Natural killer cell (primary cell): ENCODE measurements at regions not wholly inside any gene's neighbourhood (a gene's known extent, or its start where the extent isn't known, plus 50 kb on each side); places are given as distances from the start of the nearest gene placed in this dataset.

ENCODE experiments used
- ATAC-seq, 3 donors: fragments of 150-1000 bp in 2 of 3; fragments of 200-7000 bp in 1 of 3; cut with Tn5 transposase; 1 replicate in 1 of 3; 2 replicates in 2 of 3; pipeline ENCODE4 v1.10.0; 2021; ENCODE audit warnings: mild to moderate bottlenecking in 2 of 3, moderate library complexity in 2 of 3
- DNase-seq, 2 donors: peaks; one replicate each; pipeline versions ENCODE4 v3.0.0 to v3.0.0-alpha.2; 2013 to 2021; ENCODE audit warnings: mixed read lengths in 1 of 2
- H3K27ac ChIP-seq: one replicate; pipeline ENCODE4 v1.5.1; 2013; ENCODE audit warnings: mild to moderate bottlenecking, low read length
- H3K27me3 ChIP-seq: one replicate; pipeline ENCODE4 v1.6.1; 2013; ENCODE audit warnings: low read length; ENCODE audit not compliant: control insufficient read depth, insufficient read depth
- H3K36me3 ChIP-seq: one replicate; pipeline ENCODE4 v1.6.1; 2013; ENCODE audit warnings: low read length; ENCODE audit not compliant: control insufficient read depth, insufficient read depth
- H3K4me1 ChIP-seq: one replicate; pipeline ENCODE4 v1.6.1; 2013; ENCODE audit warnings: low read length; ENCODE audit not compliant: control insufficient read depth, insufficient read depth
- H3K4me3 ChIP-seq: one replicate; pipeline ENCODE4 v1.5.1; 2013; ENCODE audit warnings: low read length
- H3K9me3 ChIP-seq: one replicate; pipeline ENCODE4 v1.6.1; 2013; ENCODE audit warnings: low read length; ENCODE audit not compliant: control insufficient read depth, insufficient read depth
- H3K27ac Mint-ChIP-seq, 2 donors: one replicate each; pipeline ENCODE4 v1.8.0; 2022; ENCODE audit warnings: mild to moderate bottlenecking in 2 of 2, mixed read lengths in 2 of 2, moderate library complexity in 1 of 2
- H3K27me3 Mint-ChIP-seq, 2 donors: one replicate each; pipeline ENCODE4 v1.8.0; 2022; ENCODE audit warnings: low read depth in 2 of 2, mixed read lengths in 2 of 2
- H3K36me3 Mint-ChIP-seq: one replicate; pipeline ENCODE4 v1.8.0; 2022; ENCODE audit warnings: mixed read lengths
- H3K4me1 Mint-ChIP-seq, 2 donors: one replicate each; pipeline ENCODE4 v1.8.0; 2022; ENCODE audit warnings: mixed read lengths in 2 of 2
- H3K4me3 Mint-ChIP-seq: one replicate; pipeline ENCODE4 v1.8.0; 2022; ENCODE audit warnings: mild to moderate bottlenecking, moderate library complexity, mixed read lengths
- H3K9me3 Mint-ChIP-seq, 2 donors: one replicate each; pipeline ENCODE4 v1.8.0; 2022; ENCODE audit warnings: mixed read lengths in 2 of 2
- CTCF ChIP-seq: fragments of 200-600 bp; IDR thresholded peaks from one replicate; pipeline ENCODE4 v1.8.0; 2022; ENCODE audit warnings: antibody characterized with exemption
- WGBS: methylation state at CpG from one replicate; pipeline ENCODE4 v1.1.7; 2013; ENCODE audit warnings: missing lambda C conversion rate; ENCODE audit not compliant: insufficient coverage; 5-methylcytosine and 5-hydroxymethylcytosine counted together
- intact Hi-C: fragments of 100-400 bp; cut with micrococcal nuclease; formaldehyde crosslinking; loops from one replicate; pipeline ENCODE4 v1.14.2; 2022

GRCh38 chr5:89016741-89017303 lies 133.8 kb upstream of the MEF2C start:
- Mint-ChIP-seq H3K27ac (no peak overlapping the region), H3K36me3 (no peaks in the 10 kb centered on the region), H3K4me1 (no peaks in the 10 kb centered on the region), H3K9me3 (peaks cover 0 to 2% of the 10 kb centered on the region in 2 donors), H3K27me3 (peaks cover 2 to 7% of the 10 kb centered on the region in 2 donors), H3K4me3 (no peak overlapping the region)
- H3K27ac ChIP-seq = no peak overlapping the region
- H3K4me1 ChIP-seq = no peaks in the 10 kb centered on the region
- TF ChIP-seq CTCF = no peak
- ATAC-seq = no peak
- H3K36me3 ChIP-seq = no peaks in the 10 kb centered on the region
- H3K9me3 ChIP-seq = no peaks in the 10 kb centered on the region
- intact Hi-C loops = no loop called here
- no peak overlapping the region for H3K4me3 ChIP-seq
- DNase-seq = no peak
- no peaks in the 10 kb centered on the region for H3K27me3 ChIP-seq
- 93% methylated on average over 2 of the region's 3 CpGs for WGBS

- Histone ChIP-seq H3K36me3 (no peaks in the 10 kb centered on the region), H3K27me3 (no peaks in the 10 kb centered on the region), H3K4me3 (no peak overlapping the region), H3K9me3 (no peaks in the 10 kb centered on the region), H3K27ac (no peak overlapping the region), H3K4me1 (no peaks in the 10 kb centered on the region)
- Mint-ChIP-seq H3K9me3 (peaks cover 0 to 2% of the 10 kb centered on the region in 2 donors), H3K4me3 (no peak overlapping the region), H3K27ac (no peak overlapping the region), H3K36me3 (no peaks in the 10 kb centered on the region), H3K27me3 (peaks cover 2 to 7% of the 10 kb centered on the region in 2 donors), H3K4me1 (peaks cover 8% of the 10 kb centered on the region in 2 donors)
- no peak for TF ChIP-seq CTCF
- WGBS = no CpG with 5 or more reads among the region's 1 CpG
- ATAC-seq (no peak), DNase-seq (no peak)
- intact Hi-C loops = no loop called here
Observed at GRCh38 chr5:89015409-89015808, 132.4 kb upstream of the MEF2C start.

- H3K27ac Mint-ChIP-seq = no peak overlapping the region
- peaks cover 0 to 2% of the 10 kb centered on the region in 2 donors for H3K9me3 Mint-ChIP-seq
- H3K4me3 Mint-ChIP-seq = no peak overlapping the region
- Histone ChIP-seq H3K4me3 (no peak overlapping the region), H3K27me3 (no peaks in the 10 kb centered on the region), H3K36me3 (no peaks in the 10 kb centered on the region), H3K4me1 (no peaks in the 10 kb centered on the region), H3K27ac (no peak overlapping the region), H3K9me3 (no peaks in the 10 kb centered on the region)
- 90% methylated on average over 5 of the region's 6 CpGs for WGBS
- peaks cover 14 to 15% of the 10 kb centered on the region in 2 donors for H3K4me1 Mint-ChIP-seq
- no peaks in the 10 kb centered on the region for H3K36me3 Mint-ChIP-seq
- ATAC-seq = no peak
- H3K27me3 Mint-ChIP-seq = no peaks in the 10 kb centered on the region
- no peak for TF ChIP-seq CTCF
- intact Hi-C loops = no loop called here
- no peak for DNase-seq
Observed at GRCh38 chr5:89011778-89012711, 129.1 kb upstream of the MEF2C start.
